Urinary bladder (tissue), 3 donors: ENCODE measurements at regions not wholly inside any gene's neighbourhood (a gene's known extent, or its start where the extent isn't known, plus 50 kb on each side); places are given as distances from the start of the nearest gene placed in this dataset.
"Not testable (repeated sequence)": the region's sequence is repeated elsewhere in the genome, so short reads cannot be mapped to it uniquely, and the experiment has no call there.

Source experiments
- DNase-seq: peaks from one replicate; pipeline ENCODE4 v3.0.0-alpha.2; 2015; ENCODE audit errors: extremely low spot score
- H3K27ac ChIP-seq: one replicate; pipeline ENCODE4 v1.5.1; 2013; ENCODE audit warnings: low read depth, mild to moderate bottlenecking, moderate library complexity
- H3K36me3 ChIP-seq: one replicate; pipeline ENCODE4 v1.6.1; 2013; ENCODE audit warnings: mild to moderate bottlenecking, moderate library complexity; ENCODE audit not compliant: insufficient read depth
- H3K4me1 ChIP-seq: one replicate; pipeline ENCODE4 v1.6.1; 2013; ENCODE audit warnings: mild to moderate bottlenecking, moderate library complexity; ENCODE audit not compliant: insufficient read depth
- H3K4me3 ChIP-seq: one replicate; pipeline ENCODE4 v1.5.1; 2013; ENCODE audit warnings: low read depth, low read length
- WGBS: extraction: QIAGEN DNeasy Blood & Tissue Kit; methylation state at CpG from one replicate; pipeline ENCODE4 v1.1.7; 2013; 5-methylcytosine and 5-hydroxymethylcytosine counted together
- donor health status: healthy with polysubstance abuse.
- donor health status: healthy.

GRCh38 chr12:105658389-105658788, 327.9 kb downstream of the C12orf75 start:
- no peak overlapping the region for H3K27ac ChIP-seq
- 70% methylated on average over 2 of the region's 2 CpGs for WGBS
- DNase-seq = no peak
- H3K4me1 ChIP-seq = no peaks in the 10 kb centered on the region
- no peaks in the 10 kb centered on the region for H3K36me3 ChIP-seq
- no peak overlapping the region for H3K4me3 ChIP-seq

GRCh38 chr12:105659355-105660075, 329.0 kb downstream of the C12orf75 start:
- no peak for DNase-seq
- no peak overlapping the region for H3K27ac ChIP-seq
- H3K36me3 ChIP-seq = no peaks in the 10 kb centered on the region
- 50% methylated on average over 2 of the region's 2 CpGs for WGBS
- no peaks in the 10 kb centered on the region for H3K4me1 ChIP-seq
- H3K4me3 ChIP-seq = no peak overlapping the region

GRCh38 chr12:105664765-105665164, 334.3 kb downstream of the C12orf75 start:
- not testable (repeated sequence) for DNase-seq, H3K4me3 ChIP-seq, H3K27ac ChIP-seq, H3K4me1 ChIP-seq, H3K36me3 ChIP-seq
- WGBS = 67% methylated on average over 1 of the region's 1 CpG

DNA sequence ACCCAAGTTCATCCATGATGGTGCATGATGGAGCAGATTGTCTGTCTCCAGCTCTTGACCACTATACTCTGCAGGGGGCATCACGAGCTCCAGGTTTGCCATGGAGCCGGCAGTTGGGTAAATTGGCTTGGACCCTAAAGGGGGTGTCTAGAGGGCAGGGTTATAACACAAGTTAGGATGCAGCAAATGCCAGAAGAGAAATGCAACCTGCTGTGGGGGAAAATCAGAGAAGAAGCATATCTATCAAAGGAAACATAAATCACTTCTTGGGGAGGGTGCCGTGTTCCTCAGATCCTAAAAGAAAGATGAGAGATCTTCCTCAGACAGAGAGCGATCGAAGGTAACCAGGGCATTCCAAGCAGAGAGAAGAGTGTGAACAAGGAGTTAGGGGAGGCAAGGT, 334.9 kb downstream of the C12orf75 start:
- Histone ChIP-seq H3K4me3 (no peak overlapping the region), H3K27ac (no peak overlapping the region), H3K4me1 (no peaks in the 10 kb centered on the region), H3K36me3 (no peaks in the 10 kb centered on the region)
- WGBS = 93% methylated on average over 5 of the region's 5 CpGs
- DNase-seq = no peak

GRCh38 chr12:105667973-105668743, 337.7 kb downstream of the C12orf75 start:
- Histone ChIP-seq H3K36me3 (no peaks in the 10 kb centered on the region), H3K4me1 (no peaks in the 10 kb centered on the region), H3K27ac (no peak overlapping the region), H3K4me3 (no peak overlapping the region)
- no peak for DNase-seq
- WGBS = 92% methylated on average over 2 of the region's 2 CpGs

DNA sequence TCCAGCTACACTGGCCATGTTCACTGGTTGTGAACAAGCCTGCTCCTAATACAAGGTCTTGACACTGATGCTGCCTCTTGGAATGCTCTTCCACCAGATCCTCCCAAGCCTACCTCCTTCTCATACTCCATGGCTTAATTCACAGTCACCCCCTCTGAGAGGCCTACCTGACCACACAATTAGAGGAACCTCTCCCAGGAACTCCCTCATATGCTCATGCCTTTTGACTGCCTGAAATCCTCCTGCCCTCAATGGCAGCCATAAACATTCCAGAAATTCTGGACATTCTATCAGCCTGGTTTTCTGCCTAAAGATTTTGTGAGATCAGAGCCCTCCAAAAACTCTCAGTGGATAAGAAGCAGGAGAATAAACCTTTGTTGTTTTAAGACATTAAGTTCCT, 340.2 kb downstream of the C12orf75 start:
- Histone ChIP-seq H3K36me3 (no peaks in the 10 kb centered on the region), H3K4me1 (no peaks in the 10 kb centered on the region), H3K27ac (no peak overlapping the region), H3K4me3 (no peak overlapping the region)
- no peak for DNase-seq

DNA sequence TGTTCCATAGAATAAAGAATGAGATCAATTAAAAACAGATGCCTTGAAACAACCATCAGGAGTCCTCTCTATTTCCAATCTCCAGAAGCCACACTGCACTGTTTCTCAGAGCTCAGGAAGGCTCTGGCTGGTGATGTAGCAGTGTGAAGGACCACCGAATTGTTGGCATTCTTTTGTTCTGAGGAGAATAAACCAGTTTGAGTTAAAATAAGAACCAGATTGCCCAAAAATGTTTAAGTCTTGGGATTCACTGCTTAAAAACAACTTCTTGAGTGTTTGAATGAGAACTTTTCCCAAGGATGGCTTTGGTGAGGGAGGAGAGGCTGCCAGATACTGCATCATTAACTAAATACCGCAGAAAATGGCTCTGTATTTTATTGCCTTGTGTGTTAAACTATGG, 341.2 kb downstream of the C12orf75 start:
- H3K36me3 ChIP-seq = no peaks in the 10 kb centered on the region
- H3K4me3 ChIP-seq = no peak overlapping the region
- WGBS = 53% methylated on average over 2 of the region's 2 CpGs
- H3K4me1 ChIP-seq = no peaks in the 10 kb centered on the region
- no peak for DNase-seq
- H3K27ac ChIP-seq = no peak overlapping the region

DNA sequence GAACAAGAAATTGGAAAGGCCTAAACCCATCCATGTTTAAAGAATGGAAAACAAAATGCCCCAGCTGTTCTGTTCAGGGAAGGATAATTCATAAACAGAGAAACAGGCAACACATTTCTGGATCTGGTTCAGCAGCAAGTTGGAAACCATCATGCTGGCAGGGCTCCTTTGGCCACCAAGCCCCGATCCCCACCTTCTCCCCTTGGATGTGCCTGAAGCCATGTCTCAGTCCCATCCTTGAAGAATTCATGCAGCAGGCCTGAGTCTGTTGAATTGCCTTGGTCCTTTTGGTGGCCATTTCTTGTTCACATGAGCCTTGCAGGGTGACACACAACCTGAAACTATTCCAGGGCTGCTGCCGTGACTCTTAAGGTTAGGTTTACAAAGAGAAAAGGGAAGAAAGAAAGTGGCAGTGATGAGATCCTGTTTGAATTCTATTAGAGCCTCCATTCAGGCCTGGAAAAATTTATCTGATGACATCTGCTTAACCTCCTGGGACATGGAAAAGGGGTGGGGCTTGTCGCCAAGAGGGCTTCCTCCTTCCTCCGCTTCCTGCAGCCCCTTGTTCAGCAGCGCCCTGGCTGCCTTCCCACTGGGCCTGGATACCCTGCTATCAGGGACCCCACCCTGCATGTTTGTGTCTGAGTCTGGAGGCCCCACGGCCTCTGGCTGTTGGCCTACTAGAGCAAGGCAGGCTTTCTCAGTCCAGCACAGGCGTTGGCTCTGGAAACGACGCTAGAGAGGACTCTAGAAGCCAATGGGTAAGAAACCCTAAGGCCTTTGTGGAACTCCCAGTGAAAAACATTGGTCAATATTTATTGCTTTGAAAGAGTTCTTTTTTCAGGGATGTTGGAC, 341.9 kb downstream of the C12orf75 start:
- Histone ChIP-seq H3K4me3 (no peak overlapping the region), H3K36me3 (no peaks in the 10 kb centered on the region), H3K27ac (peak overlapping the region; percentile 53), H3K4me1 (no peaks in the 10 kb centered on the region)
- DNase-seq = peak; percentile 25
- 40% methylated on average over 9 of the region's 9 CpGs for WGBS

DNA sequence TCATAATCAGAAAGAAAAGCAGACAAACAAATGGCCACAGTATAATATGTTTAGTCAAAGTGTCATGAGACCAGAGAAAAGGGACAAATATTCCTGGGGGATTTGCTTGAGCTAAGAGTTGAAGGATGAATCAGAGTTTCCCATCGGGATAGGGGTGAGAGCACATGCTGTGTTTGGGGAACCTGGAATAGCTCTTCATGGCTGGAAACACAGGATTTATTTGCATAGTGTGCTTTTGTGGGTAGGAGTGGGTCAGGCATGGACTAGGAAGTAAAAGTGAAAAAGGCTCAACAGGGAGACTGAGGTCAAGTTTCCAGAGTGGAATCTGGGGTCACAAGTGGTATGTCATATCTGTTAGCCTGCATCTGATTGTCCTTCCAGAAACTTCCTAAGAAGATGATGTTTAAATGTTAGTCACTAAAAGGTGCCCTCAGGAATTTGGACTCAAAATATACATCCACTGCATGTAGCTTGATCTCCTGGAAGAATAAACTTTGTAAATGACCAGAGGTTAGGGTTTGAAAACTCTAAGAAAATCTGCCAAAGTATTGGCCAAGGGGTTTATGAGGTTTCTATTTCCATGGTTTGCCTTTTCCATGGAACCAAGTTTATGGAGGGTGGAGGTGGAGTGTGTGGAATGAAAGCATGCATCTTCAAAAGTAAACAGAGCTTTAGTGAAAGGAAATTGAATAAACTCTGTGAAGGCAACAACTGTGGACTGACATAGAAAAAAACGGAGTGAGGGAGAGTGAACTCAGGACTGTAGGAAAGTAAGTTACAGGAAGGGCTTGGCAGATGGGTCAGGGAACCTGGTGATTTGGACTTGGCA, 344.6 kb downstream of the C12orf75 start:
- Histone ChIP-seq H3K4me1 (no peaks in the 10 kb centered on the region), H3K4me3 (no peak overlapping the region), H3K27ac (no peak overlapping the region), H3K36me3 (no peaks in the 10 kb centered on the region)
- DNase-seq = no peak
- WGBS = 43% methylated on average over 2 of the region's 2 CpGs

- Histone ChIP-seq H3K36me3 (no peaks in the 10 kb centered on the region), H3K4me3 (no peak overlapping the region), H3K4me1 (no peaks in the 10 kb centered on the region), H3K27ac (no peak overlapping the region)
- WGBS = 59% methylated on average over 2 of the region's 2 CpGs
- peak; percentile 6 for DNase-seq
These were observed 346.2 kb downstream of the C12orf75 start for GRCh38 chr12:105676694-105677093.

- no peak overlapping the region for H3K27ac ChIP-seq
- 41% methylated on average over 2 of the region's 2 CpGs for WGBS
- H3K4me1 ChIP-seq = no peaks in the 10 kb centered on the region
These were observed 347.2 kb downstream of the C12orf75 start for GRCh38 chr12:105677672-105678071.

GRCh38 chr12:105679982-105680381, 349.5 kb downstream of the C12orf75 start:
- no peaks in the 10 kb centered on the region for H3K4me1 ChIP-seq
- no peak overlapping the region for H3K4me3 ChIP-seq
- WGBS = 53% methylated on average over 1 of the region's 1 CpG
- H3K36me3 ChIP-seq = no peaks in the 10 kb centered on the region
- no peak for DNase-seq
- no peak overlapping the region for H3K27ac ChIP-seq

More at GRCh38 chr12:105677672-105678071, 347.2 kb downstream of the C12orf75 start:
- no peak overlapping the region for H3K4me3 ChIP-seq
- H3K36me3 ChIP-seq = no peaks in the 10 kb centered on the region
- no peak for DNase-seq

DNA sequence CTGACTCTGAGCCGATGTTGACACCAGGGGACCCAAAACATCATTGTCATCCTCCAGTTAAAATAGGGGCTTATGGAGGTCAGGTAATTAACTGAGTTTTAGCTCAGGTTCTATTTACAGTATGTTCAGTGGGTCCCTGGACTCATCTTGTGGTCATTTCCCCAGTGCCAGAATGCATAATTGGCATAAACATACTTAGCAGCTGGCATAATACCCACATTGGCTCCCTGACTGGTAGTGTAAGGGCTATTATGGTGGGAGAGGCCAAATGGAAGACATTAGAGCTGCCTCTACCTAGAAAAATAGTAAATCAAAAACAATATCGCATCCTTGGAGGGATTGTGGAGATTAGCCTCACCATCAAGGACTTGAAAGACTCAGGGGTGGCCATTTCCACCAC, 350.9 kb downstream of the C12orf75 start:
- no peaks in the 10 kb centered on the region for H3K36me3 ChIP-seq
- no peak overlapping the region for H3K27ac ChIP-seq
- no peak for DNase-seq
- H3K4me3 ChIP-seq = no peak overlapping the region
- 98% methylated on average over 2 of the region's 2 CpGs for WGBS
- no peaks in the 10 kb centered on the region for H3K4me1 ChIP-seq
